K562 (cell line): ENCODE measurements at regions not wholly inside any gene's neighbourhood (a gene's known extent, or its start where the extent isn't known, plus 50 kb on each side); places are given as distances from the start of the nearest gene placed in this dataset.

Experiments
- ATAC-seq: fragments of 200-7000 bp; cut with Tn5 transposase; 3 replicates; pipeline ENCODE4 v1.9.1; 2020; ENCODE audit warnings: moderate library complexity
- BruUV-seq: library from RNA; stranded (reverse); fragments of 400-500 nt; replicated peaks from 2 replicates; lab custom pipeline; 2021; lab: Mats Ljungman, UMichigan
- CTCF ChIA-PET: fragments of 300-600 bp; formaldehyde crosslinking; extraction: SDS; loops from one replicate; lab custom pipeline; 2021; ENCODE audit warnings: low intra/inter-chr PET ratio; lab: Yijun Ruan, JAX
- POLR2A ChIA-PET: fragments of 300-600, 350-650 bp; sonication (Branson Sonifier 250); formaldehyde crosslinking; extraction: SDS; loops from one replicate; lab custom pipeline; 2021; ENCODE audit warnings: antibody characterized with exemption, inconsistent platforms; lab: Yijun Ruan, JAX
- DNase-seq, 4 experiments: peaks; one replicate each; pipeline versions ENCODE4 v3.0.0 to v3.0.0-alpha.2; 2011 to 2018; ENCODE audit warnings: low spot score in 3 of 4, mixed read lengths in 3 of 4; ENCODE audit errors: extremely low read depth in 1 of 4
- FAIRE-seq: peaks from 2 replicates; lab custom pipeline; 2011; peaks lifted over from hg19 to GRCh38; lab: Jason Lieb, UNC
- H2AFZ ChIP-seq: 2 replicates; pipeline ENCODE4 v1.6.0; 2011; ENCODE audit warnings: low read depth, low read length, control low read depth, inconsistent platforms
- H3K27ac ChIP-seq: fragments of 200-600 bp; 3 replicates; pipeline ENCODE4 v1.8.0; 2011; ENCODE audit warnings: low read depth, mild to moderate bottlenecking, control low read depth, inconsistent platforms, low read length, moderate library complexity, mixed read lengths; ENCODE audit errors: extremely low read depth
- H3K27me3 ChIP-seq, 2 experiments: fragments of 300-600 bp in 1 of 2; 2 replicates in 1 of 2; 3 replicates in 1 of 2; pipeline versions ENCODE4 v1.6.0 to v1.8.0; 2011; ENCODE audit warnings: inconsistent platforms in 2 of 2, low read length in 2 of 2, mild to moderate bottlenecking in 1 of 2, mixed read lengths in 1 of 2, moderate library complexity in 1 of 2; ENCODE audit not compliant: control insufficient read depth in 2 of 2, insufficient read depth in 2 of 2
- H3K36me3 ChIP-seq: fragments of 300-600 bp; 3 replicates; pipeline ENCODE4 v1.8.0; 2011; ENCODE audit warnings: mild to moderate bottlenecking, low read length, inconsistent platforms; ENCODE audit not compliant: control insufficient read depth, insufficient read depth
- H3K4me1 ChIP-seq, 2 experiments: fragments of 200-600 bp in 1 of 2; replicated peaks in 1 of 2; 2 replicates in 1 of 2; 3 replicates in 1 of 2; pipeline versions ENCODE4 v1.5.1 to v1.8.0; 2011; ENCODE audit warnings: inconsistent platforms in 2 of 2, low read length in 2 of 2, mild to moderate bottlenecking in 1 of 2, mixed read lengths in 1 of 2, moderate library complexity in 1 of 2; ENCODE audit not compliant: control insufficient read depth in 2 of 2, insufficient read depth in 2 of 2
- H3K4me2 ChIP-seq: 2 replicates; pipeline ENCODE4 v1.6.1; 2011; ENCODE audit warnings: low read length, control low read depth, inconsistent platforms, mixed read lengths; ENCODE audit not compliant: insufficient read depth
- H3K4me3 ChIP-seq: fragments of 200-600 bp; sonication (generic), shearing (Covaris generic); 2 replicates; pipeline ENCODE4 v1.5.1; 2016; ENCODE audit warnings: control low read depth, inconsistent platforms
- H3K79me2 ChIP-seq: fragments of 200-600 bp; 3 replicates; pipeline ENCODE4 v1.8.0; 2011; ENCODE audit warnings: low read length, inconsistent platforms; ENCODE audit not compliant: control insufficient read depth, insufficient read depth
- H3K9ac ChIP-seq, 2 experiments: 2 replicates each; pipeline versions ENCODE4 v1.6.0 to v1.6.1; 2011; ENCODE audit warnings: low read depth in 2 of 2, low read length in 2 of 2, control low read depth in 1 of 2, inconsistent platforms in 1 of 2, mild to moderate bottlenecking in 1 of 2, mixed read lengths in 1 of 2; ENCODE audit not compliant: insufficient read depth in 1 of 2
- H3K9me1 ChIP-seq: one replicate; pipeline ENCODE4 v1.6.0; 2011; ENCODE audit warnings: inconsistent platforms, mild to moderate bottlenecking, low read length, moderate library complexity; ENCODE audit not compliant: control insufficient read depth, insufficient read depth
- H3K9me3 ChIP-seq: replicated peaks from 2 replicates; pipeline ENCODE4 v1.5.1; 2011; ENCODE audit warnings: low read depth, low read length, inconsistent platforms; ENCODE audit not compliant: control insufficient read depth, insufficient read depth
- H4K20me1 ChIP-seq: replicated peaks from 2 replicates; pipeline ENCODE4 v1.6.1; 2011; ENCODE audit warnings: low read length, inconsistent platforms, mixed read lengths; ENCODE audit not compliant: control insufficient read depth, insufficient read depth
- GABPA ChIP-seq: fragments of 200-800 bp; sonication (Bioruptor generic); conservative IDR thresholded peaks from 2 replicates; pipeline ENCODE4 v1.6.1; 2016; ENCODE audit warnings: low read depth, missing genetic modification characterization, missing compliant biosample characterization
- KDM4B ChIP-seq, 2 experiments: fragments of 450-650 bp in 1 of 2; sonication (generic) in 1 of 2; IDR thresholded peaks; 2 replicates each; pipeline ENCODE4 v1.6.1; 2016 to 2017; ENCODE audit warnings: borderline replicate concordance in 2 of 2, antibody characterized with exemption in 1 of 2, low read depth in 1 of 2, mild to moderate bottlenecking in 1 of 2
- NR2F6 ChIP-seq: fragments of 450-650 bp; formaldehyde crosslinking; IDR thresholded peaks from 2 replicates; pipeline ENCODE4 v1.4.0; 2020; ENCODE audit warnings: mild to moderate bottlenecking
- SOX6 ChIP-seq: fragments of 450-650 bp; IDR thresholded peaks from 2 replicates; pipeline ENCODE4 v1.6.1; 2014; ENCODE audit warnings: mild to moderate bottlenecking
- TCF7 ChIP-seq: sonication (generic); IDR thresholded peaks from 2 replicates; pipeline ENCODE4 v1.6.1; 2016; ENCODE audit warnings: antibody characterized with exemption, borderline replicate concordance
- ZKSCAN3 ChIP-seq: fragments of 250-450 bp; sonication (Bioruptor Pico); IDR thresholded peaks from 2 replicates; pipeline ENCODE4 v1.4.0; 2020
- ZNF316 ChIP-seq: fragments of 450-650 bp; IDR thresholded peaks from 2 replicates; pipeline ENCODE4 v1.6.1; 2016
- ZNF449 ChIP-seq: fragments of 250-450 bp; sonication (Bioruptor Pico); IDR thresholded peaks from 2 replicates; pipeline ENCODE4 v1.8.0; 2022; ENCODE audit warnings: moderate library complexity, mild to moderate bottlenecking, inconsistent platforms
- ZNF740 ChIP-seq, 3 experiments: fragments of 200-800 bp in 1 of 3; sonication (Bioruptor generic) in 1 of 3; sonication (generic) in 1 of 3; formaldehyde crosslinking in 1 of 3; IDR thresholded peaks; 2 replicates each; pipeline versions ENCODE4 v1.6.1 to v1.8.0; 2016 to 2022; ENCODE audit warnings: mild to moderate bottlenecking in 2 of 3, missing compliant biosample characterization in 2 of 3, missing genetic modification characterization in 2 of 3, missing genetic modification reagents in 1 of 3
- WGBS: fragments of 100-300 bp; shearing (Covaris generic); methylation state at CpG from one replicate; pipeline ENCODE4 v1.1.6; 2016; ENCODE audit warnings: low coverage, mixed read lengths; ENCODE audit not compliant: insufficient coverage; ENCODE audit errors: missing lambda C conversion rate; 5-methylcytosine and 5-hydroxymethylcytosine counted together
- in situ Hi-C: fragments of 300-500 bp; cut with MboI; formaldehyde crosslinking; loops from 4 replicates; pipeline ENCODE4 v1.15.0; 2018; ENCODE audit warnings: inconsistent platforms, mixed read lengths
- intact Hi-C: fragments of 100-400 bp; cut with micrococcal nuclease; formaldehyde crosslinking; loops from 2 replicates; pipeline ENCODE4 v1.14.2; 2022
- TF ChIP-seq, protein P1 (sequence below): fragments of 450-650 bp; IDR thresholded peaks from 2 replicates; pipeline ENCODE4 v1.6.1; 2016; ENCODE audit warnings: antibody characterized with exemption

- TF ChIP-seq, protein P1, sequence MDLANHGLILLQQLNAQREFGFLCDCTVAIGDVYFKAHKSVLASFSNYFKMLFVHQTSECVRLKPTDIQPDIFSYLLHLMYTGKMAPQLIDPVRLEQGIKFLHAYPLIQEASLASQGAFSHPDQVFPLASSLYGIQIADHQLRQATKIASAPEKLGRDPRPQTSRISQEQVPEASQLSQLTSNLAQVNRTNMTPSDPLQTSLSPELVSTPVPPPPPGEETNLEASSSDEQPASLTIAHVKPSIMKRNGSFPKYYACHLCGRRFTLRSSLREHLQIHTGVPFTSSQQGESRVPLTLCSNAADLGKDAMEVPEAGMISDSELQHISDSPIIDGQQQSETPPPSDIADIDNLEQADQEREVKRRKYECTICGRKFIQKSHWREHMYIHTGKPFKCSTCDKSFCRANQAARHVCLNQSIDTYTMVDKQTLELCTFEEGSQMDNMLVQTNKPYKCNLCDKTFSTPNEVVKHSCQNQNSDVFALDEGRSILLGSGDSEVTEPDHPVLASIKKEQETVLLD: no peak
- TF ChIP-seq ZNF316 (no peak), ZNF449 (no peak), ZKSCAN3 (CRISPR knock-in tag) (no peak), SOX6 (no peak), ZNF740 (CRISPR knock-in tag; IDR thresholded peaks at IDR 0.05) (no peak), ZNF740 (tag; IDR thresholded peaks at IDR 0.05) (no peak), KDM4B (IDR thresholded peaks at IDR 0.05; ENCODE audit: borderline replicate concordance in 2 of 2, low read depth in 1 of 2) (no peak), GABPA (no peak), NR2F6 (CRISPR knock-in tag) (no peak), TCF7 (no peak)
- DNase-seq (no peak), ATAC-seq (no peak), FAIRE-seq (no peak)
- H3K4me2 ChIP-seq: no peak overlapping the region
- H3K27me3 ChIP-seq: no peaks in the 10 kb centered on the region
- POLR2A ChIA-PET: no interaction called here
- H3K9ac ChIP-seq: no peak overlapping the region
- H3K9me3 ChIP-seq: no peaks in the 10 kb centered on the region
- H3K4me3 ChIP-seq: no peak overlapping the region
- H3K9me1 ChIP-seq: no peaks in the 10 kb centered on the region
- H3K27ac ChIP-seq: no peak overlapping the region
- CTCF ChIA-PET: no interaction called here
- no TSS peak for BruUV-seq
- intact Hi-C loops: no loop called here
- no peaks in the 10 kb centered on the region for H3K79me2 ChIP-seq
- H3K4me1 ChIP-seq: no peaks in the 10 kb centered on the region
- WGBS: 0% methylated on average over 6 of the region's 6 CpGs
- H2AFZ ChIP-seq: no peak overlapping the region
- H3K36me3 ChIP-seq: no peaks in the 10 kb centered on the region
- H4K20me1 ChIP-seq: no peaks in the 10 kb centered on the region
- in situ Hi-C loops: no loop called here
Observed at GRCh38 chr12:83904175-83904574, 1008.4 kb downstream of the SLC6A15 start.
